ENCODE measurements at regions not wholly inside any gene's neighbourhood (a gene's known extent, or its start where the extent isn't known, plus 50 kb on each side); places are given as distances from the start of the nearest gene placed in this dataset.

DNA sequence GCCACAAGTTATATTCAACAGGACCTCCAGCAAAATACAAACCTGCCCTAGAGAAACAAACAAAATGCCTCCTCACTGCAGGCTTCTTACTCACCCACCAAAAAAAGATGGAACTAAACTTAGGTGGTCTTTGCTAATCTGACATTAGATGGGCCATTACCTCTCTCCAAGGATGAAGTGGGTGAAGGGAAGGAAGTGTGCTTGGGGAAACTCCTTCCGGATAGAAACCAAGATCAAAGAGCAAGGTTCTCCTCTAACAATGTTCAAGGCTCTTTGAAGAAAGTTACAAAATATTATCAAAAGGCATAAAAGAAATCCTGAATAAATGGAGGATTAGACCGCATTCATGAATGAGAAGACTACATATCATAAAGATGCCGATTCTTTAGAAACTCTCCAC is 187.5 kb downstream of the ADSS2 start:
- no peak for DNase-seq (ENCODE audit: low read depth in 2 of 2)

DNA sequence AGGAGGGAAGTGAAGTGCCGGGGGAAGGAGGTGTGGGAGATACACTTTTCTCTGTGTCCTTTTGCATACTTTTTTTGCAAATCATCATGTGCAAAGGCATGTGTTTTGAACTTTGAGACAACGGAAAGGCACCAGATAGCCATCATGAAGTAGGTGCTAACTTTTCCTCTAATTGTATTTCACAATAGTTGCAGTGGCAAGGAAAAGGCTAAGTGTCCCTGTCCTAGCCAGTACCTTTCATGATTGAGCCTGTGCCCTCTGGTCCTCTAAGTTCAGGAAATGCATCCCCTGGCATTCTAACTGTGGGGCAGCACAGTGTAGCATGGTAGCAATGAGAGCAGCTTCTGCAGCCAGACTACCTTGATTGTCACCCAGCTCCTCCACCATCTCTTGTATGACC is 186.2 kb downstream of the ADSS2 start:
- no peak for DNase-seq (ENCODE audit: low read depth in 2 of 2)

DNA sequence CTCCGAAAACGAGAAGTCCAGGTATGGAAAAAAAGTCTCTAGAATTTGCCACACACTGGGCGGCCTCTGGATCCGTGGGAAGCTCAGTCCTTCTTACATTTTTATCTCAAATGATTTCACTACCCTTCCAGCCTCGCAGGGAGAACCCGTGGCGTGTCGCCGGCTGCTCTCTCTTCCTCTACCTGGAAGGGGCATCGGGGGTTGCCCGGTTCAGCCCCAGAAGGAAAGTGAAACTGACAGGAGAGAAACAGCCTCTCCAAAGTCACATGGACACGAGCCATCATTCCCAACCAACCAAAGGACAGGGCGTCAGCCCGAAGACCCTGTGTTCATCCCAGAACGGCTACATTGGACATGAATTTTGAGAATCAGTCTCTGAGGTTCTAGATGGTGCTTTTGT is 182.5 kb downstream of the ADSS2 start:
- no peak for DNase-seq (ENCODE audit: low read depth in 2 of 2)

DNA sequence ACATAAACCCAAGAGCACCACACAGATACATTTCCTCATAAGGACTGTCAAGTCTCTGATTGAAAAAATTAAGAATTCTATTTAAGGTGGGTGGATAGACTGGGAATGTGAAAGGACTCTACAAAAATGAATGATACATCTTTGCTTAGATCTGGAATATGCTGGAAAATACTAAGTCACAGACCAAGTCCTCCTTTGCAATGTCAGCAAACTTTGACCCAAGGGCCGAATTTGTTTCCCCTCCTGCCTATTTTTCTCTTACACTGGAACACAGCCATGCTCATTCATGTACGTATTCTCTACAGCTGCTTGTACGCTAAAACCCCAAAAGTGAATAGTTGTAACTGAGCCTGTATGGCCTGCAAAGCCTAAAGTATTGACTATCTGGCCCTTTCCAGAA is 180.7 kb downstream of the ADSS2 start:
- DNase-seq (ENCODE audit: low read depth in 2 of 2), result no peak

DNA sequence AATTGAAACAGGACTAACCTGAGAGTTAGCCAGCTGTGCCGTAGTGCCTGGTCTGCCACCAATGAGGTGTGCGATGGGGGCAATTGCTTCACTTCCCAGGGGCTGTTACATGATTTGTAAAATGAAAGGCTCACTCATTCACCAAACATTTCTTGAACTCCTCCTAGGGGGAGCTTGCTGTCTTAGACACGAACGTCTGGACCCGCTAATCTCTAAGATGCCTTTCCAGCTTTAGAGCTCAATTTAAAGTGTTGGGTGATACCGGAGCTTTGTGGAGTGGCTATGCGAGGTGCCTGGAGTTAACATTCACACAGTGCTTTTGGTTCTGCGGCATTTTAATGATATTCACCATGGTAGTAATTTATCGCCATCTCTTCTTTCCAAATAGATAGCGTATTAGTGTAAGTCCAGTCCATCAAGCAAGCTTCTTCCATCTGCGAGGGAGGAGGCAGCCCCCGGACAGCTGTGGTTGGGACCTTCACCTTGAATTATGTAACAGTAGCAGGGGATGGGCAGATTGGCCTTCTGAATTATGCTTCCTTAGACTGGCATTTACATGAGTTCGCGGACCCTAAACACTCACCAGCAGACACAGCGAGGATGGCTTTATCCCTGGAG is 179.9 kb downstream of the ADSS2 start:
- no peak for DNase-seq (ENCODE audit: low read depth in 2 of 2)

DNA sequence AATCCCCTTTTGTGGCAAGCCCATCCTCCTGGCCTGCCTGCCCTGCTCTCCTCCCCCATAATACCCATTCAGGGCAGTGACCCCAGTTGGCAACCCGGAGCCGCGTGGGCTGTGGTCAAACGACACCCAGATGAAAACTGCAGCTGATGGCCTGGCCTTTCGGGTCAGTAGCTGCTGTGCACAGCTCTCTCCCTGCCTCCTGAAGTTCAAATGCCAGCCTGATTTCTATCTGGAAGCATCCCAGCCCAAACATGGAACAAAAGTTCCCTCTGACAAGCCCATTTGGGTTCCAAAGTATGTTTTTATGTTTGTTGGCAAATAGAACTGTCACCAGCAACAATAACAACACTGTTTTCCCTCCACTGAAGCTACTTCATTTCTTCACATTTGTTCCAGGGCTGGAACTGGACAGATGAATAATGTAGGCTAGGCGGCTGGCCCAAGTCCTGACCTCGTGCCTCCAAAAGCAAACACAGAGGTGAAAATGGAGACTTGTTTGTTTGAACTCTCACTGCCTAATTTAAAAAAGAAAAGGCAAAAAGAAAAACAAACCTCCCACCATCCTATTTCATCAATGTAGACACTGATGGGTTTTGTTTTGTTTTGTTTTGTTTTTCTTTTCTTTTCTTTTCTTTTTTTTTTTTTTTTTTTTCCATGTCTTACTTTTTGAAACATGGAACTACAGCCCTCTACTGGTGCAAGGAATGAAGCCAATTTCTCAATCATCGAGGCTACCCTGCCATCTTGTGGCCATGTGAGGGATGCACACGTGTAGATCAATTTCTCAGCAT is 179.0 kb downstream of the ADSS2 start:
- DNase-seq (ENCODE audit: low read depth in 2 of 2), result peak; percentile 41 to 52

DNA sequence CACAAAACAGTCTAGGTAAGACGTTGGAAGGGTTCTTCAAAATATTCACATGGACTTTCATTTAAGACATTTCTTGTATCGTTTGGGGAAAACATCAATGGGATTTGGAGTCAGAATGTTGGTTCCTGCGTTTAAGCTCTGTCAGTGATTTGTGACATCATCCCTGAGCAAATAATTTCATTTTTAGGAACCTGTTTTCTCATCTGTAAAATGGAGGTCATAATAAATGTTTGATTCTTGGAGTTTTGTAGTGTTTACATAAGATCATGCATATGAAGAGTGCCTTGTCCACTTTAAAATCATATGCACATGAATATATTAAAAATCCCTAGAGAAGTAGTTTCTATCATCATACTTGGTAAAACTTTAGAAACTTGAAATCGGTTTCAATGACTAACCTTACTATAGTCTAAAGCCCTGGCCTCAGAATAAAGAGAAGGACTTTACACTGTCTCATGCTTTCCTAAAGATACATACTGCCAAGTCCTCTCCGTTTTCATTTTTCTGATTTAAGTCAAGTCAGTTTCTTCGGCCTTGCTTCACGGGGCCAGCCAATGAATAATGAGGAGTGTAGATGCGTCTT is 178.4 kb downstream of the ADSS2 start:
- no peak for DNase-seq (ENCODE audit: low read depth in 2 of 2)

DNA sequence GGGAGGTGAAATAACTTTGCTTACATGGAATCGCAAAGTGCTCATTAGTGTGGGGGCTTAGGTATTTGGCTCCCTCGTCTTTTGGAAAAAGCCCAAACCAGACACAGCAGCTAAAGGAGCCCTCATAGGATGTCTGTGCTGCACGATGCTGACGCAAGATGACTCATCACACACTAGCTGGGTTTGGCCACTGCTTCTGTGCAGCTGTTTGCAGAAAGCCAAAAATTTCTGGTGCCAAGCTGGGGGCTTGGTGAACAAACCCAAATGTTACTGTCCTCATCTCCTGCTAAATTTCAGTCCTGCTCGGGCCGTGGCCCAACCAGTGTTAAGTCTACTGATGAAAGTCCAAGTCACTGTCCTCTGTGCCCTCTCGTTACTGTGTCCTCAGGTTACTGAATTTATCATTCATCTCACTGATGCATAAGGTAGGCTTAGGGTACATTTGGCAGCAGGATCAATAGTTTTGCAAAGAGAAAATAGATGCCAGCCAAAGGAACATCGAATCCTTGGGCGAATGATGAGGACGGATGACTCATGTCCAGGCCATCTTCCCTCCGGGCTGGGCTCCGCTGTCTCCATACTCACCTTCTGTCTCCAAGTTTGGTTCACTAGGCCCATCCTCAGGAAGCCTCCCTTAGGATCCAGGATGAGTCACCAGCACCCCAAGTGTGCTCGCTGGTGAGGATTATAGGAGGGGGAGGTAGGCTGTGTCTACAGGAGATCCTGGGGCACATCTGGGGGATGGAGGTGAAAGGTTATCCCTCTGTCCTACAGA is 177.7 kb downstream of the ADSS2 start:
- peak in 1 of 2 donors; percentile 3 for DNase-seq (ENCODE audit: low read depth in 2 of 2)

DNA sequence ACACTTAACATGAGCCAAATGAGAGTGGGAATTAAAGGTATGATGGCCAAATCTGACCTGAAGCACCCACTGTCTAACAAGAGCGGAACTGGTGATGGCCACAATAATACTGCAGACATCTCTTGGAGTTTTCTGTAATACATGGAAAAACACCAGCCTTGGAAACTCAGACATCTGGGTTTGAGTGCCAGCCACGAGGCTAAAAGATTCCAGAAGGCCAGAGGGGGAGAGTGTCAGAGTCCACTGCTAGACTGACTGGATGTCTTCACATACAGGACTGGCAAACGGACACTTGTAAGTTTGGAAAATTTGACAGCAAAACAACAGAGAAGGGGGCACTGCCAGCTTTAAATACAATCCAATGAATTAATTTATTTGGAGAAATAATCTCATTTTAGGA is 175.1 kb downstream of the ADSS2 start:
- no peak for DNase-seq (ENCODE audit: low read depth in 2 of 2)

DNA sequence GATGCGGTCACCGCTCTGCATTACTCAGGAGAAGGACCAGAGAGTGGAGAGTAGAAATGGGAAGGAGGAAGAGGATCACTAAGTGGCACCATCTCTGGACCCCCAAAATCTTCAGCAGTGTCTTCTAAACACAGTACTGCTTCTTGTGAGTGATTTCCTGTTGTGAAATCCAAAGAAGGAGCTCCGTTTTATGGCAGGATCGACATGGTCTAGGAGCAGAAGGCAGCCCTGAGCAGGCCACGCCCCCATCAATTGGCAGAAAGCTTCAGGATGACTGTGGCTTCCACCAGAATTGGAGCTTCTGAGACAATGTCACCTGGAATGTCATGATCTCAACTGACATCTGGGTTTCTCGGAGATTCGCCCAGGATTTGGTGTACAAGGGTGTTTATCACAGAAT is 171.5 kb downstream of the ADSS2 start:
- DNase-seq (ENCODE audit: low read depth in 2 of 2), result no peak

DNA sequence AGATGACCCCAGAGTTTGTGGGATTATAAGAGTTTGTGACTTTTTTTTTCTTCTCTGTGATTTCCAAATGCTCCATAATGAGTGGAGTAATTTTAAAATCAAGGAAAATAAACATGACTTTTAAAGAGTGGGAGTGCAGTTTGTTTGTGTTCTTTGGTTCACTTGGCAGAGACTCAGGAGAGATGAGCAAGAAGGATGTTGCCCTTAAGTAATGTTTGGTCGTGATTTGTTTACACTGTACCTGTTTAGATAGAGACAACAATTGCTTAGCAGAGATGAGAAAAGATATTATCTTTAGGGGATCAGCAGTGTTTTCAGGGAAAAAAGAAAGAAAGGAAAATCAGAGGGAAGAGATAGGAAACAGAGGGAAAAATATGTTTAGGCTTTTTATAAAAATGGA is 170.8 kb downstream of the ADSS2 start:
- DNase-seq (ENCODE audit: low read depth in 2 of 2), result no peak

DNA sequence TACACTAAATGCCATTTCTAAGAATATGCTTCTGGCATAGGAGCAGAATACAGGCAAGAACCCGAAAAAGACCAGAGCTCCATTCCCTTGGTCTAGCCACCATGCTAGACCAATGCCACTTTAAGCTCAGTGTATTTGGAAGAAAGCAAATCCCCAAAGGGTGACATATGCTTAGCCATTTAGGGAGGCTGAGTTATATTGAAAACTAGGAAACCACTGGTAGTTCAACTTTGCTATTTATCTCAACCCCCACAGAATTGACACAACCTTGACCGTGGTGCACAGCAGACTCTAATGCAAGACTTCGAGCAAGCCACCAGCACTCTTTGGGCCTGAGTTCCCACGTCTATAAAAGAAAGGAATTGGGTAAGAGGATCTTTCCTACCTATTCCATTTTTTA is 167.9 kb downstream of the ADSS2 start:
- no peak for DNase-seq (ENCODE audit: low read depth in 2 of 2)

DNA sequence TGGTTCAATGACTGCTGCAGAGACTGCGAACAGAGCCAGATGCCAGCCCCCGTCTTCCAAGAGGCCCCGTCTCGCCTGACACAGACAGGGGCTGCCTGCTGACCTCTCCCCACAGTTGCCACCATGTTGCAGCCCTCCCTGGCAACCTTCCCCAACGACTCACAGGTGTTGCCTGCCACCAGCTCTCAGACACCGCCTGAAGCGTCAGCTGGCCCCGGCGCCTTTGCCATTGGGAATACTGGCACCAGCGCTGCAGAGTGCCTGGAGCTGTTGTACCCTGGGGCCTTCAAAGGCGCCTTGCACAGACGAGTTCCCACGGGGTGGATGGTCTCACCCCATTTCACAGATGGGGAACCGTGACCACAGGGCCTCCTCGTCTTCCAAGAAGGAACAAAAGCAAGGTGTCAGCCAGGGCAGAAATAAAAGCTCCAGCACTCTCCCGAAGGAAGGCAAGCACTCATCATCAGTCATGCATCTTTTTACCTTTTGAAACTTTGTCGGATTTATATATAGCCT is 167.0 kb downstream of the ADSS2 start:
- no peak for DNase-seq (ENCODE audit: low read depth in 2 of 2)

DNA sequence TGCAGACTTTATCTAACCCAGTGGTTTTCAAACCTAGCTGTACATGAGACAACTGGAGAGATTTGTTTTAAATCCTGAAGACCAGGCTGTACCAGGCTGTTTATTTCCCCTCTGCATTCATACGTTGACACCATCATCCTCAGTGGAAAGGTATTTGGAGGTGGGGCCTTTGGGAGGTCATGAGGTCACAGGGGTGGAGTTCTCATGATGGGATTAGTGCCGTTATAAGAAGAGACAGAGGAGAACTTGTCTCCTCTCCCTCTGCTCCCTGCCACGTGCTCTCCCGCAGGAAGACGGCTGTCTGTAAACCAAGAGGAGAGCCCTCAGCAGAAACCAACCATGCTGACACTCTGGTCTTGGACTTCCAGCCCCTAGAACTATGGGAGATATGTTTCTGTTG is 165.4 kb downstream of the ADSS2 start:
- DNase-seq (ENCODE audit: low read depth in 2 of 2), result no peak

DNA sequence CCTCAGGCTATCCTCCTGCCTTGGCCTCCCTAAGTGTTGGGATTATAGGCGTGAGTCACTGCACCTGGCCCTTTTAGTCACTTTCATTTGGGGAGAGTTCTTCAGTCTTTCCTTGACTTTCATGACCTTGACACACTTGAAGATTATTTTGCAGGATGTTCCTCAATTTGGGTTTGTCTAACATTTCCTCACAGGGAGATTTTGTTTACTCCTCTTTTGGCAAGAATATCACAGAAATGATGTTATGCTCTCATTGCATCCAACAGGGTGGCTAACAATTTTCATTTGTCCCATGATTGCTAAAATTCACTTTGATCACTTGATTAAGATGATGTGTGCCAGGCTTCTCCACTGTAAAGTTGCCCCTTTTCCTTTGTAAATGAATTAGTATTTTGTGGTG is 164.0 kb downstream of the ADSS2 start:
- DNase-seq (ENCODE audit: low read depth in 2 of 2), result no peak

DNA sequence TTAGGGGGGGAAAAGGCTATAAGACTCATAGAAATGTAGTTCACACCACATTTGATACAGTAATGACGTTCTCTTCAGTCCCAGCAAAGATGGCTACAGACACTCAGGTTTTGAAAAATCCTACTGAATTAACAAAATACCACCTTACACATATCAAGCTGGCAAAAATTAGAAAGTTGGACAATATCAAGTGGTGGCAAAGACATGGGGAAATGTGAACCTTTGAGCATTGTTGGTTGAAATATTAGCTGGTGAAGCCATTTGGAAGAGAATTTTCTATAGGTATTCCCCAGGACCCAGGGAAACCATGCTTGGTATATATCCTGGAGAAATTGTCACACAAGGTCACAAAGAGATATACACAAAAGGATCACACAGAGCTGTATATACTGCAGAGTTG is 163.0 kb downstream of the ADSS2 start:
- DNase-seq (ENCODE audit: low read depth in 2 of 2), result no peak

DNA sequence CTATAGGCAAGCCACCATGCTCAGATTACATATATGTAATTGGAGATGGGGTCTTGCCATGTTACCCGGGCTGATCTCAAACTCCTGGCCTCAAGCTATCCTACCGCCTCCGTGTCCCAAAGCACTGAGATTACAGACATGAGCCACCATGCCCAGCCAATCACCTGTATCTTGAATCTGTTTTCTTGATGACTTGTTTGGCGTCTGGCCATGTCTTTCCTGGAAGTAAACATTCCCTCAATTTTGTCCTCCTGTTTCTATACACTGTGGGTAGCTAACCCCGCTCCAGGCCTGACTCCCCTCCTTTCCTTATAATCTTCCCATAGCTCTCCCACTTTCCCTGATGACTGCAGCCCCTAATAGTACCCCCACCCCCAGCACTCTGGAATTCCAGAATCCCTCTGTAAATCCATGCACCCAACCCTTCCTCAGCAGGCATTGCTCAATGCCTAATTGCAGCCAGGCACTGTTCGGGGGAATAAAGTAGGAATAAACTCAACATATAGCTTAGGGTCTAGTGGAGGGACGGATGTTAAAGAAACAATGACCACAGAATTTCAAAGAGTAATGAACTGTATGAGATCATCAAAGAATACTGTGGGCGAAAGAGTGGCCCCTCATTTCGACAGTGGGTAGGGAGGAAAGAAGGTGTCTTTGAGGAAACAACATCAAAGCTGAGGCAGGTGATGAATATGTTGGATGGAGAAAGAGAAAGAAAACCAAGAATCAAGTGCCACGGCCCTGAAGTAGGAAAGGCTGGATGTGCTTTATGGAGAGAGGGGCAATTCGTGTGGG is 161.5 kb downstream of the ADSS2 start:
- DNase-seq (ENCODE audit: low read depth in 2 of 2), result no peak

DNA sequence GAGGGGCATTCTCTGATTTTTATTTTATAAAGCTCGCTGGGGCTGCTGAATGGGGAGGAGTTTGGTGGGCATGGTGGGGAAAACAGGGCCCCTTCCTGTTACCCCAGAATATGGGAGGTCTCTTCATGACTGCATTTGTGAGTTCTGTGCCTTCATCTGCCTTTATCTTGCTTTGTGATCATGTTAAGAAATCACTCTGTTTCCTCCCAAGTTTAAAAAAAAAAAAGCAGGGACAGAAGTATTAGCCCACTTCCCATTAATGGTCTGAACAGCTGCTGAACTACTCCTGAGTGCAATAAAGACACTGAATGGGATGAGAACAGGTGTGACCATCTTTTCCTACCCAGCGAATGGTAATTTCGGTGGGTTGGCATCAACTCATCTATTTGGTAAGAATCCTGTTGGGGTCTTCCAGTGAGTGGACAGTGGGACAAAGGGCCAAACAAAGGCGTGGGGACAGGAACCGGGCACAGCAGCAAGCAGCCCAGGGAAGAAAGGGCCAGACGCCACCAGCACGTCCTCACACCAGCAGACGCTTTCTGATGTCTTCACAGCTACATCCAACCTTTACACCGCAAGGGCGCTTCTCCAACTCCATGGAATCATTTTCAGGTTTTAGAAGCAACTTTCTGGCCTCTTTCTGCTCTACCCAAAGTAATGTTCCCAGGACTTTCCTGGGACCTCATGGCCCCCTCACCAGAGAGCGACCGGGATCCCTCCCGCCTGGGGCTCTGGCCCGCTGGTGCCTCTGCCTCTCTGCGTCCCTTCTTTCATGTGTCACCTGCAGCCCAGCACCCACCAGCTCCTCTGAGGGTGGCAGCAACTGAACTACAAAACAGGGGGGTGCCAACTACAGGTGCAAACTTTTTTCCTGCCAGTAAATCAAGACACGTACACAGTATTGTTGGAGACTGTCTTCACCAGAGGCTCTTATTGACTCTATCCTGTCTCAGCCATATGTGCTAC is 160.2 kb downstream of the ADSS2 start:
- no peak for DNase-seq (ENCODE audit: low read depth in 2 of 2)

DNA sequence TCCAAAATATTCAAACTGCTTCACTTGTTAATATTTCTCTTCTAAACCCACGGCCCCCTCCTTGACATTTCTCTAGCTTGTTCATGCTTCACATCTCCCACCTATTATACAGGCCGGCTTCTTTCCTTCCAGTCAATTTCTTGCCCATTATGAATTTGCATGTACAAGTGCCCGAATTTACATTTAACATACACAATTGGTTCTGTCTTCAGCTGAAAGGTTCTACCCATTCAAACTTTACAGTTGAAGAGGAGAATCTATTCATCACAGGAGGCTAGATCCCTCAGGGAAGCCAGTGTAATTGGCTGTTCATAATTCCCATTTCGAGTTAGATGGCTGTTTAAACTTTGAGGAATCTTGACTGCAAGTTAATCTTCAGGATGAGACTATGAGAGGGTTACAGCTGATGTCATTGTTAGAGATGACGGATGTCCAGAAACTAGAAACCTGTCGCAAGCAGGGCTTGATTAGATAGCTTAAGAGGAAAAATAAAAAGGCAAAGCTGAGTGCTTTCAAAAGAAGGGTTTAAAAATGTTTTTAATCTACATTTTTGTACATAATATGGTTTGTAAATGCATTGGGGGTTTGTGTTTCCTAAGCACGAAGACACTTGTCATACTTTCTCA is 157.0 kb downstream of the ADSS2 start:
- no peak for DNase-seq (ENCODE audit: low read depth in 2 of 2)

DNA sequence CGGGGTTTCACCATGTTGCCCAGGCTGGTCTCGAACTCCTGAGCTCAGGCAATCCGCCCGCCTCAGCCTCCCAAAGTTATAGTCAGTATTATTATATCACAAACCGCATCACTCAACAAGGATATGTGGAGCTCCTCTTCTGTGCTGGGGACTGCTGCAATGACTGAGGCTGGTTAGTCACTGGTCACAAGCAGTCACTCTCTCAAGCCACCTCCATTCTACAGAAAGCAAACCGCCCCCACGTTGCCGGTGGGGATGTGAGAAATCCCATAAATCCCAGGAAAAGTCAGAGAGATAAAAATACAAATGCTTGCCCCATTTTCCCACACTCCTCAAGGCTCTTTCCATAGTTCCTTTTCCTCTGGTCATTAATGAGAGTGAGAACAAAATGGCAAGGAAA is 155.7 kb downstream of the ADSS2 start:
- DNase-seq (ENCODE audit: low read depth in 2 of 2), result no peak
